ENCODE measurements at regions not wholly inside any gene's neighbourhood (a gene's known extent, or its start where the extent isn't known, plus 50 kb on each side); places are given as distances from the start of the nearest gene placed in this dataset.
"Not testable (repeated sequence)": the region's sequence is repeated elsewhere in the genome, so short reads cannot be mapped to it uniquely, and the experiment has no call there.

DNA sequence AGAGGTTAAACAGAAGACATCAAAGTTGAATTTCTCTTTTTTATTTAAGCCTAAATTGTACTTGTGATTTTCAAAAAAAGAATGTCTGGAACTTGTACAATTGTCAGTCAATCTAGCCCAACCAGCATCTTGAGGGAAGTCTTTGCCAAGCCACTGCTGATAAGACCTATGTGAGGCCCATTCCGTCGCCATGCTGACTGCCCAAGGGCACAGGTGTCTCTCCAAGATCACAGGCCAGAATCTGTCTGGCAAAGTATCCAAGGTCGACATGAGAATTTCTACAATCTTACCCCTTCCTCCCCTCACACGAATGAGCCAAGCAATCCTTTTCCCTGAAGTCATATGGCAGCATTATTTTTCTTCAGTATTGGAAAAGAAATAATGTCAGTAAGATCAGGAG lies 614.5 kb downstream of the CBLN4 start:
- Mint-ChIP-seq H3K27me3 (no peaks in the 10 kb centered on the region), H3K4me3 (no peak overlapping the region), H3K36me3 (peaks cover 0 to 5% (median 0%) of the 10 kb centered on the region in 3 donors), H3K27ac (no peak overlapping the region), H3K4me1 (no peaks in the 10 kb centered on the region), H3K9me3 (peaks cover 0 to 32% (median 6%) of the 10 kb centered on the region in 9 donors)
- ATAC-seq = no peak
- POLR2A ChIA-PET = no interaction called here
- DNase-seq = no peak

DNA sequence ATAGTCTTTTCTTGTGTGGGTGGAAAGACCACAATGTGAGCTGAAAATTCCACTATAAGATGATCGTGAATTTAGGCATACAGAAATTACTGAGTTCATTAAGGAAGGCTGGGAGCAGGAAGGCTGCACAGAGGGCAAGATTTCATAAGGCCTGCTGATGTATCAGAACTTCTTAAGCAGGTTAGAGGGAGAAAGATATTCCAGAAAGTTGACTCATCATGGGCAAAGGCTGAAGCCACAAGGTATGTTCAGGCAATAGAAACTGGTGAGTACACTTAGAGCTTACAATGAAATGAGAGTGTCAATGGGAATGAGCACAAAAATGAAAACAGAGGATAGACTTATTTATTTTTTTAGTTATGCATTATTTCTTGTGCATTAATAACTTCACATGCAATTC lies 618.6 kb downstream of the CBLN4 start:
- Mint-ChIP-seq H3K4me1 (no peaks in the 10 kb centered on the region), H3K4me3 (no peak overlapping the region), H3K9me3 (peaks cover 0 to 32% (median 6%) of the 10 kb centered on the region in 9 donors), H3K36me3 (peaks cover 0 to 5% (median 0%) of the 10 kb centered on the region in 3 donors), H3K27me3 (peaks cover 0 to 4% (median 0%) of the 10 kb centered on the region in 5 donors), H3K27ac (no peak overlapping the region)
- ATAC-seq (no peak), DNase-seq (no peak)
- POLR2A ChIA-PET = interaction anchor here (0.6 kb wide), 1 partner anchor 305 kb away, joined by 4 read pairs; no protein-coding TSS in a partner anchor

DNA sequence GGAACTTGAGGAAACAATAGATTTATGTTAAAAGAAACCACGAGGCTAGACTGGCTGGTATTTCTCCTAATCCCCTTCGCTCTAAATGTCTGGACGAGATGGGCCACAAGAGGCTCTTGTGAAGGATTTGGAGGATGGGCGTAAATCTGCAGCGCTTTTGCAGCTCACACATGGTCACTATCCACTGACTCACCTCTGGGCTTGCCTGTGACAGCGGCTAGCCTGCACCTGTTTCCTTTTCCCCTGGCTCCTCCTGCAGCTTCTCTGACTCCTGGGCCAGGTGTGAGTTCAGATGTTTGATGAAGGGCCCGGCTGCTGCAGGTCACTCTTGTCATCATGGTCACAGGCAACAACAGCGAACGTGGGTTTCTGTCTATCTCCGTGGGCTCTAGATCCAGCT lies 629.4 kb downstream of the CBLN4 start:
- H3K27me3 Mint-ChIP-seq = peaks cover 0 to 3% (median 0%) of the 10 kb centered on the region in 5 donors
- no peaks in the 10 kb centered on the region for H3K4me1 Mint-ChIP-seq
- H3K27ac Mint-ChIP-seq = no peak overlapping the region
- POLR2A ChIA-PET = no interaction called here
- ATAC-seq (no peak), DNase-seq (no peak)
- no peaks in the 10 kb centered on the region for H3K36me3 Mint-ChIP-seq
- H3K4me3 Mint-ChIP-seq = no peak overlapping the region
- peaks cover 2 to 19% (median 7%) of the 10 kb centered on the region in 9 donors for H3K9me3 Mint-ChIP-seq

DNA sequence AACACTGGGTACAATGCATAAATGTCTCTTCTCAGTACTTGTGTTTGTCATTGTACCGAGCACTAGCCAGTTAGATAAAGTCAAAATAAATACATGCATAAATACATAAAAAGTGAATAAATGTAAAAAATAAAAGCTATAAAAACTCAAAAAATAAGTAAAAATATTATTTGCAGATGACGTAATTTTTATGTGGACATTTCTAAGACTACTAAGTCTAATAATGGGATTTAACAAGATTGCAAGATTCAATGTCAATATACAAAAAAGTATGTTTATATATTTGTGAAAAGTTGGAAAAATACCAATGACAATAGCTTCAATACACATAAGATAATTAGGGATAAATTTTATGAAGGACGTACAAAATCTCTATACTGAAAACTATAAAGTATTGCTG lies 639.6 kb downstream of the CBLN4 start:
- Mint-ChIP-seq H3K27me3 (no peaks in the 10 kb centered on the region), H3K4me3 (no peak overlapping the region), H3K4me1 (no peaks in the 10 kb centered on the region), H3K9me3 (peaks cover 3 to 16% (median 7%) of the 10 kb centered on the region in 9 donors), H3K36me3 (no peaks in the 10 kb centered on the region), H3K27ac (no peak overlapping the region)
- ATAC-seq (no peak), DNase-seq (no peak)
- POLR2A ChIA-PET = no interaction called here

DNA sequence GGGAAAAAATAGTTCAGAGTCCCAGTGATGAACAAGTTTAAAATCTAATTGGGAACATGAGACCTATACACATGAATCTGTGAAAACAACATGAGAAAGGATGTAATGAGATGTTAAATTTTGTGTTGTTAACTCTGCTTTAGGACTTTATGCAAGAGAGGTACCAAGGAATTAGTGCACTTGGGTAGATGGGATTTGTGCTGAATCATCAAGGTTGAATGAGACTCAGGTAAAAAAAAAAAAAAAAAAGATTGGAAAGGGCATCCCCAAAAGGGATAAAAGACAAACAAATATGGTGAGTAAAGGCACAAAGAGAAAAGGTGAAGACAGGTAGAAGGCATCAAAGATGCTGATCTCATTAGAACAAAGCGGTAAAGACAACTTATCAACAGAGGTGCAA lies 644.4 kb downstream of the CBLN4 start:
- no peak overlapping the region for H3K27ac Mint-ChIP-seq
- no peaks in the 10 kb centered on the region for H3K4me1 Mint-ChIP-seq
- peaks cover 0 to 11% (median 6%) of the 10 kb centered on the region in 9 donors for H3K9me3 Mint-ChIP-seq
- no peak overlapping the region for H3K4me3 Mint-ChIP-seq
- no peaks in the 10 kb centered on the region for H3K27me3 Mint-ChIP-seq
- no peaks in the 10 kb centered on the region for H3K36me3 Mint-ChIP-seq
- ATAC-seq (no peak), DNase-seq (no peak)
- POLR2A ChIA-PET = no interaction called here

DNA sequence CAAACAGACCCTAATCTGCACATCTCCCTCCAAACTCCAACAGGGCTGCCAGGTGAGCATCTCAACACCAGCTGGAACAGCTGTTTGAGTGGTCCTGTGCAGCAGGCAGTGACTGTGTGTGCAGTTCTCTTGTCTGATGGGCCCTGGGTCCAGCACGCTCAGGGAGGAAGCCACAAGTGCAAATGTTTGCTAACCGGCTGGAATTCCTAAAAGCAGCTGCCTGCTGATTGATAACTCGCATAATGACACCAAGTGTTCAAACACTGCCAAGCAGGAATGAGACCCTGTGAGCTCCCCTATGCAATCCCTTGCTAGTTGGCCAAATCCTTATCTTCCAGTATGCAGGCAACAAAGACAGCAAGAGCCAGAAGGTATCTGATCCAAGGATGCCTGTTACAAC lies 650.6 kb downstream of the CBLN4 start:
- ATAC-seq = no peak
- Mint-ChIP-seq H3K4me3 (no peak overlapping the region), H3K36me3 (peaks cover 0 to 8% (median 0%) of the 10 kb centered on the region in 3 donors), H3K9me3 (peaks cover 0 to 40% (median 10%) of the 10 kb centered on the region in 9 donors), H3K27ac (no peak overlapping the region), H3K4me1 (no peaks in the 10 kb centered on the region), H3K27me3 (peaks cover 0 to 9% (median 0%) of the 10 kb centered on the region in 5 donors)
- no peak for DNase-seq
- POLR2A ChIA-PET = no interaction called here

DNA sequence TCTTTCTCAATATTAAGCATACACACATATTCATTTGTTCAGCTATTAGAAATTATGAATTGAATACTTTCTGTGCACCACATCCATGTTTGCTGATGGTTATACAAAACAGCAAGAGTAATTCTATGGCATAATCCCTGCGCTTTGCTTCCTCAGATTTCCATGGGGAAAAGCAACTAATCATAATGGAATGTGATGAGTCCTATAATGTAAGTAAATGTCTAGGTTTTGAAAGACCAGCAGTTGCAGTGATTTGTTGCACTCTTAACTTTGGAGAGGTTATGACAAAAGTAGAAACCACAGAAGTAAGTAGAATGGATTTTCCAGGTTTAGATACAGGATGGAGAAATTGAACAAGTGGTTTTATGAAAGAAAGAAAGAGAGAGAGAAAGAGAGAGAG lies 652.1 kb downstream of the CBLN4 start:
- DNase-seq (no peak), ATAC-seq (no peak)
- POLR2A ChIA-PET = no interaction called here
- Mint-ChIP-seq H3K27ac (no peak overlapping the region), H3K9me3 (peaks cover 0 to 40% (median 7%) of the 10 kb centered on the region in 9 donors), H3K4me3 (no peak overlapping the region), H3K36me3 (peaks cover 0 to 8% (median 0%) of the 10 kb centered on the region in 3 donors), H3K27me3 (peaks cover 0 to 9% (median 0%) of the 10 kb centered on the region in 5 donors), H3K4me1 (no peaks in the 10 kb centered on the region)

DNA sequence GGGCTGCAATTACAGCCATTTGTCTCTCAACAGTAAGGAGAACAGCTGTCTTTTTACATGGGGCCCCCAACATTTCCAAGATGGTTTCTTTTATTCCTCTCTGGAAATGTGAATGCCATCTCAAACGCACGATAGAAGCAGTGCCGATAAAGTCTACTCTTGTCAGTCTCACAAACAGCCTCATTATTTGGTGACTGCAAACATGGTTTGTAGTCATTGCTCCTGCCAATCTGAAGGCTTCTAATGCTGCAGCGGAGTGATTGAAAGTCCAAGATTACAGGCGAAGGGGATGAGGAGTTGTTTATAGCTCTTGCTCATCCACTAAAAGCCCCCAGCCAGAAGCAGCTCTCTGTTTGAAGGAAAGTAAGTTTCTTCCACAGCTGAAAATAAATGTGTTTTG lies 657.1 kb downstream of the CBLN4 start:
- Mint-ChIP-seq H3K4me1 (peaks cover 0 to 1% (median 0%) of the 10 kb centered on the region in 4 donors), H3K27me3 (no peaks in the 10 kb centered on the region), H3K4me3 (no peak overlapping the region), H3K27ac (no peak overlapping the region), H3K36me3 (peaks cover 0 to 6% (median 0%) of the 10 kb centered on the region in 3 donors), H3K9me3 (peaks cover 3 to 32% (median 10%) of the 10 kb centered on the region in 9 donors)
- no peak for ATAC-seq
- POLR2A ChIA-PET = no interaction called here
- DNase-seq = no peak

DNA sequence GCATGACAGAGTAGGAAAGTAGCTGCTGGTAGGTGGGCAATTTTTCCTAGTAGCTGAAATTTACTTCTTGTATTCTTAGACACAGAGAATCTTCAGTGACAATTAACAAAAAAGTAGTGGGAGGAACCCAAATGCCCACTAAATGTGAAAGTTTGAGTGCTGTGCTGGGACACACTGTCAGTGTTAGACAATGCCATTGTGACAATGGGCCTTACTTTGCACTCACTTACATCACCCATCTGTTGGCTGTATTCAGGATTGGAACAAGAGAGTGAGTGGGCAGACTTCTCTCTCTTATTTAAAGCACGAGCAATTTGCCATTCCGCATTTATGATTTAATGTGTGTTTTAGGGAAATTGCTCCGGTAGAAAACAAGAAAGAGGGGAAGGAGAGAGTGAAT lies 662.5 kb downstream of the CBLN4 start:
- H3K4me3 Mint-ChIP-seq = no peak overlapping the region
- peaks cover 2 to 17% (median 6%) of the 10 kb centered on the region in 9 donors for H3K9me3 Mint-ChIP-seq
- no peak for ATAC-seq
- POLR2A ChIA-PET = no interaction called here
- H3K36me3 Mint-ChIP-seq = no peaks in the 10 kb centered on the region
- no peak for DNase-seq
- peaks cover 0 to 1% (median 0%) of the 10 kb centered on the region in 4 donors for H3K4me1 Mint-ChIP-seq
- peaks cover 0 to 2% (median 0%) of the 10 kb centered on the region in 5 donors for H3K27me3 Mint-ChIP-seq
- H3K27ac Mint-ChIP-seq = no peak overlapping the region

DNA sequence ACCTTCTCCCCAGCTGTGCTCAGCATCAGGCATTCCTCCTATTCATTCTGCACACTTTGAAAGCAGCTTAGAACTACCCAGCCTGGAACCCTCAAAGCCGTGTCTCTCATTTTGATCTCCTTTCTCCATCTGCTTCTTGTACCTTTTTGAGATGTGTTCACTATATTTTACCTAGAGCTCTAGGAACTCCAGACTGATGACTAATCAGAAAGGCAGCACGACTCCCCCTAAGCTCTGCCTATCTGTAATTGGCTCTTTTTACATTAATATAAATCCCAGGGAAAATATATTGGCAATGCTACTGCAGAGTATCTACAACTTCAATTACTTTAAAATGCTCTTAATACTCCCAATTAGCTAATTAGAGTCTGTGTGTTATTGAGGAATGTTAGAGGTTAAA lies 671.5 kb downstream of the CBLN4 start:
- Mint-ChIP-seq H3K4me3 (no peak overlapping the region), H3K36me3 (no peaks in the 10 kb centered on the region), H3K27ac (no peak overlapping the region), H3K27me3 (no peaks in the 10 kb centered on the region), H3K9me3 (peaks cover 0 to 12% (median 2%) of the 10 kb centered on the region in 9 donors), H3K4me1 (no peaks in the 10 kb centered on the region)
- POLR2A ChIA-PET = no interaction called here
- DNase-seq (no peak), ATAC-seq (no peak)

DNA sequence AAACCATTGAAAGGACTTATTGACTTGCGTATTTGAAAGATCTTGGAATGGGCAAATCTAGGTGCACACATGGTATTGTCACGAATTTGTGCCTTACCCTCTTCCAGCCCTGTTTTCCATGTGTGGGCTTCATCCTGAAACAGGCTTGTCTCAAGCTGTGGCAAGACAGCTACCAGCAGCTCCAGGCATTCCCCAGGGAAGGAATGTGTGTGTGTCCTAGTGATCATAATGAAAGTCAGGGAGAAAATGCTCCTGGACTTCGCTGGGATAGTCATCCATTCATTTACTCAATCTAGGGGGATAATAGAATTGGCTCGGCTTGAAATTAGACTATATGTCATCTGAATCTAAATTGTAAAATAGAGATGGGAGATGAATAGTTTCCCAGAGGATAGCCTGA lies 676.2 kb downstream of the CBLN4 start:
- H3K36me3 Mint-ChIP-seq = no peaks in the 10 kb centered on the region
- H3K4me3 Mint-ChIP-seq = peak overlapping the region in 1 of 10 donors; percentile 8
- H3K27me3 Mint-ChIP-seq = no peaks in the 10 kb centered on the region
- H3K27ac Mint-ChIP-seq = no peak overlapping the region
- ATAC-seq (no peak), DNase-seq (no peak)
- POLR2A ChIA-PET = no interaction called here
- H3K4me1 Mint-ChIP-seq = no peaks in the 10 kb centered on the region
- peaks cover 0 to 16% (median 7%) of the 10 kb centered on the region in 9 donors for H3K9me3 Mint-ChIP-seq

DNA sequence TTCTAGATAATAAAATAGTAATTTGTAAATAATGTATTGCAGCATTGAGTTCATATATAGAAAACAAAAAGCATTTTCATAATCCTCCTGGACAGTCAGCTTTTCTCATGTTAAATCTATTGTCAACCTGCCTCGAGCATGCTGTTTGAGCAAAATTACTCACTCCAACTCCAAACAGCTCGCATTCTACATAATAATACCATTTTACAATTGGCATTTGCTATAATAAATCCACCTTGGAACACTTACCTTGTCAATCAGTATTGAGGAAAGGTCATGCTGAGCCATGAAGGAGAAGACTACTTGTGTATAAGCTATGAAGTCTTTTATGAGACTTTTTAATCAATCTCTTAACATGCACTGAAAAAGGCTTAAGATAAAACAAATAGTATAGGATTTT lies 682.6 kb downstream of the CBLN4 start:
- no peaks in the 10 kb centered on the region for H3K4me1 Mint-ChIP-seq
- H3K27ac Mint-ChIP-seq = no peak overlapping the region
- no peak overlapping the region for H3K4me3 Mint-ChIP-seq
- H3K27me3 Mint-ChIP-seq = peaks cover 0 to 4% (median 0%) of the 10 kb centered on the region in 5 donors
- POLR2A ChIA-PET = no interaction called here
- no peaks in the 10 kb centered on the region for H3K36me3 Mint-ChIP-seq
- H3K9me3 Mint-ChIP-seq = peaks cover 0 to 20% (median 4%) of the 10 kb centered on the region in 9 donors
- DNase-seq (no peak), ATAC-seq (no peak)

DNA sequence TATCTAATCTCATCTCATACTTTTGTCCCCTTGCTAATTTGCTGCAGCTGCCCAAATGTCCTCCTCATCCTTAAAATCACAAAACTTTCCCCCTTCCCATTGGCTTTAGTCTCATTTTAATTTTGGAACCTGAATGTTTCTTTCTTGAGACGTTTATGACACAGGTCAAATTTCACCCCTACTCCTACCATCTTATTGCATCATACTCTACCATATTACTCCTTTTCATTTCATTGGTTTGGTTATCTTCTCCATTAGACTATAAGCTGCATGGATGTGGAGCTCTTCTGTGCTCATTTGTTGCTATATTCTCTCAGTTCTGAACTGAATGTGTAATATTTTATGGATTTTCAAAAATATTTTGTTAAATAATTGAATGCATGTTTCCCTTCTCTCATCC lies 688.6 kb downstream of the CBLN4 start:
- H3K36me3 Mint-ChIP-seq = no peaks in the 10 kb centered on the region
- ATAC-seq (no peak), DNase-seq (no peak)
- peaks cover 0 to 30% (median 5%) of the 10 kb centered on the region in 9 donors for H3K9me3 Mint-ChIP-seq
- H3K4me3 Mint-ChIP-seq = no peak overlapping the region
- POLR2A ChIA-PET = no interaction called here
- no peak overlapping the region for H3K27ac Mint-ChIP-seq
- H3K27me3 Mint-ChIP-seq = peaks cover 0 to 4% (median 0%) of the 10 kb centered on the region in 5 donors
- H3K4me1 Mint-ChIP-seq = no peaks in the 10 kb centered on the region

DNA sequence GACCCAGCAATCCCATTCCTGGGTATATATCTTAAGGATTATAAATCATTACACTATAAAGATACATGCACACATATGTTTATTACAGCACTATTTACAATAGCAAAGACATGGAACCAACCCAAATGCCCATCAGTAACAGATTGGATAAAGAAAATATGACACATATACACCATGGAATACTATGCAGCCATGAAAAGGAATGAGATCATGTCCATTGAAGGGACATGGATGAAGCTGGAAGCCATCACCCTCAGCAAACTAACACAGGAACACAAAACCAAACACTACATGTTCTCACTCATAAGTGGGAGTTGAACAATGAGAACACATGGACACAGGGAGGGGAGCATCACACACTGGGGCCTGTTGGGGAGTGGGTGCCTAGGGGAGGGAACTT lies 694.5 kb downstream of the CBLN4 start:
- Mint-ChIP-seq H3K36me3 (peaks cover 0 to 13% (median 0%) of the 10 kb centered on the region in 3 donors), H3K9me3 (peaks cover 0 to 36% (median 14%) of the 10 kb centered on the region in 9 donors)
- DNase-seq, POLR2A ChIA-PET, H3K27ac Mint-ChIP-seq, ATAC-seq, H3K27me3 Mint-ChIP-seq, H3K4me1 Mint-ChIP-seq, H3K4me3 Mint-ChIP-seq: not testable (repeated sequence)

All from naive thymus-derived CD8-positive, alpha-beta T cell (primary cell).